ENCODE measurements at regions not wholly inside any gene's neighbourhood (a gene's known extent, or its start where the extent isn't known, plus 50 kb on each side); places are given as distances from the start of the nearest gene placed in this dataset.

- TF ChIP-seq NFYC (CRISPR knock-in tag; IDR thresholded peaks at IDR 0.05), result no peak
- TF ChIP-seq NR2F6 (IDR thresholded peaks at IDR 0.05), result no peak
- TF ChIP-seq NR2F6 (CRISPR knock-in tag; IDR thresholded peaks at IDR 0.05), result no peak
- no peak for TF ChIP-seq ZNF589 (CRISPR knock-in tag; conservative IDR thresholded peaks at IDR 0.05)
- no peak for TF ChIP-seq ZNF576 (CRISPR knock-in tag; IDR thresholded peaks at IDR 0.05)
- no peak for TF ChIP-seq ZNF33A (CRISPR knock-in tag; IDR thresholded peaks at IDR 0.05; ENCODE audit: borderline replicate concordance)
- no peak for TF ChIP-seq MIER3 (CRISPR knock-in tag; IDR thresholded peaks at IDR 0.05; ENCODE audit: borderline replicate concordance)
- no peak for TF ChIP-seq ZNF232 (CRISPR knock-in tag; IDR thresholded peaks at IDR 0.05; ENCODE audit: borderline replicate concordance)
- no peak for TF ChIP-seq SAFB2 (CRISPR knock-in tag; IDR thresholded peaks at IDR 0.05; ENCODE audit: borderline replicate concordance, low read depth)
- no peak for TF ChIP-seq RXRA (CRISPR knock-in tag; IDR thresholded peaks at IDR 0.05)
- no peak for TF ChIP-seq ZFY (CRISPR knock-in tag; IDR thresholded peaks at IDR 0.05)
- no peak for TF ChIP-seq ZNF776 (CRISPR knock-in tag; IDR thresholded peaks at IDR 0.05)
Observed at GRCh38 chr5:82792096-82792495, 285.1 kb downstream of the TMEM167A start (continued).

GRCh38 chr5:82789095-82789494 lies 288.1 kb downstream of the TMEM167A start:
- Histone ChIP-seq H2AFZ (ENCODE audit: low read length) (no peak overlapping the region), H3K9me3 (ENCODE audit: low read length) (no peaks in the 10 kb centered on the region), H4K20me1 (ENCODE audit: insufficient read depth, low read length) (no peaks in the 10 kb centered on the region), H3K27ac (ENCODE audit: extremely low read length, insufficient read depth, low read length) (no peak overlapping the region), H3K36me3 (replicated peaks in 1 of 2; ENCODE audit: control insufficient read depth in 1 of 2, insufficient read depth in 2 of 2, low read length in 2 of 2) (no peaks in the 10 kb centered on the region), H3K4me3 (replicated peaks in 1 of 3; ENCODE audit: insufficient read depth in 1 of 3, low read depth in 2 of 3, low read length in 3 of 3) (no peak overlapping the region), H3K9ac (ENCODE audit: insufficient read depth, low read depth, low read length) (no peak overlapping the region), H3K4me1 (ENCODE audit: insufficient read depth, low read length) (peaks cover 13% of the 10 kb centered on the region), H3K27me3 (ENCODE audit: control insufficient read depth in 1 of 2, insufficient read depth in 2 of 2, low read length in 2 of 2) (no peaks in the 10 kb centered on the region), H3K79me2 (ENCODE audit: insufficient read depth, low read length) (no peaks in the 10 kb centered on the region), H3K4me2 (ENCODE audit: low read depth, low read length) (no peak overlapping the region)
- ChIA-PET POLR2A (no interaction called here), CTCF (ENCODE audit: low intra/inter-chr PET ratio, low total read pairs) (no interaction called here)
- intact Hi-C loops (cut with micrococcal nuclease; ENCODE audit: unreplicated experiment) (no loop called here), in situ Hi-C loops (cut with HindIII; ENCODE audit: extremely low pct_ligation_motif_present, low pct_unique_long_range_greater_than_20kb) (no loop called here)
- FAIRE-seq, result no peak
- WGBS (ENCODE audit: low lambda C conversion rate), result 28% methylated on average over 3 of the region's 3 CpGs
- DNase-seq (ENCODE audit: low spot score), result no peak
- BruUV-seq (replicated peaks), result no TSS peak
- no peak for ATAC-seq
- TF ChIP-seq ZNF790 (CRISPR knock-in tag; IDR thresholded peaks at IDR 0.05; ENCODE audit: borderline replicate concordance), result no peak
- TF ChIP-seq PTBP1 (IDR thresholded peaks at IDR 0.05; ENCODE audit: low read depth, low read length, poor library complexity, severe bottlenecking), result no peak
- no peak for TF ChIP-seq GTF2F1 (IDR thresholded peaks at IDR 0.05; ENCODE audit: low read length)
- no peak for TF ChIP-seq ZNF275 (CRISPR knock-in tag; IDR thresholded peaks at IDR 0.05; ENCODE audit: borderline replicate concordance)
- no peak for TF ChIP-seq ZHX1 (CRISPR knock-in tag; IDR thresholded peaks at IDR 0.05; ENCODE audit: low read depth)
- no peak for TF ChIP-seq MTF1 (CRISPR knock-in tag; IDR thresholded peaks at IDR 0.05)
- TF ChIP-seq MAFG (CRISPR knock-in tag; IDR thresholded peaks at IDR 0.05), result no peak
- no peak for TF ChIP-seq TOPORS (CRISPR knock-in tag; IDR thresholded peaks at IDR 0.05)
- TF ChIP-seq ZNF496 (CRISPR knock-in tag; IDR thresholded peaks at IDR 0.05; ENCODE audit: insufficient replicate concordance), result no peak
- no peak for TF ChIP-seq GMEB2 (CRISPR knock-in tag; IDR thresholded peaks at IDR 0.05; ENCODE audit: low read depth)

All from HepG2 (cell line).